Breast epithelium (tissue), 4 donors: ENCODE measurements at regions not wholly inside any gene's neighbourhood (a gene's known extent, or its start where the extent isn't known, plus 50 kb on each side); places are given as distances from the start of the nearest gene placed in this dataset.

Source experiments
- DNase-seq, 2 donors: peaks; one replicate each; pipeline ENCODE4 v3.0.0-alpha.2; 2019; ENCODE audit warnings: low spot score in 2 of 2
- H3K27ac ChIP-seq, 2 donors: fragments of 200-600 bp; sonication (generic) in 1 of 2; one replicate each; pipeline ENCODE4 v1.5.1; 2016 to 2019; ENCODE audit warnings: mild to moderate bottlenecking in 1 of 2
- H3K27me3 ChIP-seq, 2 donors: fragments of 200-600 bp; sonication (generic) in 1 of 2; one replicate each; pipeline versions ENCODE4 v1.5.1 to v1.6.0; 2017 to 2019; ENCODE audit warnings: control low read depth in 1 of 2, mild to moderate bottlenecking in 1 of 2
- H3K36me3 ChIP-seq: fragments of 200-600 bp; one replicate; pipeline ENCODE4 v1.5.1; 2019
- H3K4me1 ChIP-seq, 2 donors: fragments of 200-600 bp; sonication (generic); one replicate each; pipeline ENCODE4 v1.5.1; 2016 to 2019; ENCODE audit warnings: control low read depth in 1 of 2
- H3K4me3 ChIP-seq, 3 donors: fragments of 200-600 bp; sonication (generic); 1 replicate in 2 of 3; 2 replicates in 1 of 3; pipeline ENCODE4 v1.5.1; 2016 to 2019; ENCODE audit warnings: mild to moderate bottlenecking in 3 of 3, moderate library complexity in 2 of 3
- H3K9me3 ChIP-seq, 2 donors: fragments of 200-600 bp; sonication (generic) in 1 of 2; one replicate each; pipeline ENCODE4 v1.5.1; 2016 to 2019; ENCODE audit warnings: control low read depth in 1 of 2
- POLR2A ChIP-seq: fragments of 450-650 bp; IDR thresholded peaks from one replicate; pipeline ENCODE4 v1.6.1; 2016; ENCODE audit warnings: antibody characterized with exemption, mild to moderate bottlenecking, moderate library complexity
- POLR2AphosphoS5 ChIP-seq, 3 donors: sonication (generic); formaldehyde crosslinking; IDR thresholded peaks; one replicate each; pipeline ENCODE4 v1.6.1; 2017; ENCODE audit warnings: antibody characterized with exemption in 3 of 3
- intact Hi-C: fragments of 100-400 bp; cut with DNase I; formaldehyde crosslinking; loops from one replicate; pipeline ENCODE4 v1.15.1; 2023; ENCODE audit warnings: low total_unique reads
- TF ChIP-seq, protein P1 (sequence below), 3 donors: fragments of 450-650 bp; IDR thresholded peaks; one replicate each; pipeline ENCODE4 v1.5.1; 2016 to 2017; ENCODE audit warnings: antibody characterized with exemption in 3 of 3, mild to moderate bottlenecking in 3 of 3, moderate library complexity in 3 of 3

DNA sequence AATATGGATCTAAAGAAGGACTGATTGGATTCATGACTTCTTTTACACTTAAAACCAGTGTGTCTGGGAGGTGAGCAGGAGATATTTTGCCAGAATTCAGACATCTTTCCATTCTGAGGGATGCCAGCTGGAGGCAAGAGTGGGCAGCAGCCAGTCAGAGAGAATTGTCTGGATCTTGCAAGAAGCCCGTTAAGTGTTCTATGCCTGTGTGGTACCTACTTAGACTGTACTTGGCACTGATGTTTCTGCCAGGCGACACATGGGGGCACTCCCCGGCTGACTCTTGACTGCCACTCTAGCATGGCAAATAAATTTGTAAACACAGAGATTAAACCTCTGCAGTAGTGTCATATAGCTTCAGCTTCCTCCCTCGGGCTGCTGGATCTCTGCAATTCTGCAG lies 247.7 kb downstream of the UTP18 start:
- H3K9me3 ChIP-seq = no peaks in the 10 kb centered on the region
- no peak overlapping the region for H3K4me3 ChIP-seq
- intact Hi-C loops = no loop called here
- H3K36me3 ChIP-seq = no peaks in the 10 kb centered on the region
- TF ChIP-seq, protein P1, sequence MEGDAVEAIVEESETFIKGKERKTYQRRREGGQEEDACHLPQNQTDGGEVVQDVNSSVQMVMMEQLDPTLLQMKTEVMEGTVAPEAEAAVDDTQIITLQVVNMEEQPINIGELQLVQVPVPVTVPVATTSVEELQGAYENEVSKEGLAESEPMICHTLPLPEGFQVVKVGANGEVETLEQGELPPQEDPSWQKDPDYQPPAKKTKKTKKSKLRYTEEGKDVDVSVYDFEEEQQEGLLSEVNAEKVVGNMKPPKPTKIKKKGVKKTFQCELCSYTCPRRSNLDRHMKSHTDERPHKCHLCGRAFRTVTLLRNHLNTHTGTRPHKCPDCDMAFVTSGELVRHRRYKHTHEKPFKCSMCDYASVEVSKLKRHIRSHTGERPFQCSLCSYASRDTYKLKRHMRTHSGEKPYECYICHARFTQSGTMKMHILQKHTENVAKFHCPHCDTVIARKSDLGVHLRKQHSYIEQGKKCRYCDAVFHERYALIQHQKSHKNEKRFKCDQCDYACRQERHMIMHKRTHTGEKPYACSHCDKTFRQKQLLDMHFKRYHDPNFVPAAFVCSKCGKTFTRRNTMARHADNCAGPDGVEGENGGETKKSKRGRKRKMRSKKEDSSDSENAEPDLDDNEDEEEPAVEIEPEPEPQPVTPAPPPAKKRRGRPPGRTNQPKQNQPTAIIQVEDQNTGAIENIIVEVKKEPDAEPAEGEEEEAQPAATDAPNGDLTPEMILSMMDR (IDR thresholded peaks at IDR 0.05) = no peak
- TF ChIP-seq POLR2A = no peak
- no peak for TF ChIP-seq POLR2AphosphoS5 (IDR thresholded peaks at IDR 0.05)
- DNase-seq = no peak
- no peaks in the 10 kb centered on the region for H3K4me1 ChIP-seq
- H3K27ac ChIP-seq = no peak overlapping the region
- H3K27me3 ChIP-seq = no peaks in the 10 kb centered on the region

DNA sequence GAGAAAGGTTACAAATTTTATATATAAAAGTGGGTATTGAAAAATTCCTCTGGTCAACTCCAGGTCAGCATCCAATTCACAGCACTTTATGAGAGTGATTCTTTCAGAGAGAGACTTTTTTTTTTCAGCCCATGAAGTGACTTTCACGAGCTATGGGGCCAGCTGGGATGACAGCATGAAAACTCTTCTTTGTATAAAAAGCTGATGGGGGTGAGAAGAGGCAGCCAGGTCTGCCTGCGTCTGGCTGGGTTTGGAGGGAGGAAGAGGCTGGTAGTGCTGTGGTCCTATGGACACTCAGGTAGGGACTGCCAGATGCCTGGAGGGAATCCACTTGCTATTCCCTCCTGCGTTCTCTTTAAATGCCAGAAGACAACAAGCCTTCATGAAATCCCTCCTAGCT lies 250.6 kb downstream of the UTP18 start:
- H3K36me3 ChIP-seq = no peaks in the 10 kb centered on the region
- H3K4me3 ChIP-seq = no peak overlapping the region
- H3K27me3 ChIP-seq = no peaks in the 10 kb centered on the region
- no peak for DNase-seq
- H3K4me1 ChIP-seq = no peaks in the 10 kb centered on the region
- H3K27ac ChIP-seq = no peak overlapping the region
- TF ChIP-seq POLR2A (no peak), POLR2AphosphoS5 (IDR thresholded peaks at IDR 0.05) (no peak)
- TF ChIP-seq, protein P1 (IDR thresholded peaks at IDR 0.05) = no peak
- H3K9me3 ChIP-seq = no peaks in the 10 kb centered on the region
- intact Hi-C loops = no loop called here

DNA sequence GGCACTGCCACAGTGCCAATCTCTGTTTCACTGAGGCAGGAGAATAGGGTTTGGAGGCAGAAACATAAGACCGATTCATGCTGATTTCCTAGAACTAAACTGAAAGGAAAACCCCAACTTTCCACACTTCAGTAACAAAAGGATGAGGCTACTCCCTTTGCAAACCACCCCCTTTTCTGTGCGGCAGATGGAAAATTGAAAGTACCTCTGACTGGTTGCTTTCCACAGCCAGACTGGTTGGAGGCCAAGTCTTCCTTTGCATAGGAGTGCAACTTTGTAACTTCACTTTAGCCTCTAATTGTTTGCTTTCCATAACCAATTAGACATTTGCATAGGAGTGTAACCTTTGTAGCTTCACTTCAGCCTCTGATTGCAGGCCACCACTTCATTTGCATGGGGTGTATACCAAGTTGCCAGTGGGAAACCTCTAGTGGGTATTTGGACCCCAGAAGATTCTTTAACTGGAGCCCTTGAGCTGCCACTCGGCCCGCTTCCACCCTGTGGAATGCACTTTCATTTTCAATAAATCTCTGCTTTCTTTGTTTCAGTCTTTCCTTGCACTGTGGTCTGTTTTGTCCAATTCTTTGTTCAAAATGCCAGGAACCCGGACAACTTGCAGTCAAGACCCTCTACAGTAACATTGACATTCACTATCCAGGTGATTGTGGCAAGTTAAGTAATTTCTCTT lies 252.0 kb downstream of the UTP18 start:
- Histone ChIP-seq H3K4me1 (no peaks in the 10 kb centered on the region), H3K4me3 (no peak overlapping the region), H3K36me3 (no peaks in the 10 kb centered on the region), H3K27ac (no peak overlapping the region), H3K9me3 (no peaks in the 10 kb centered on the region), H3K27me3 (no peaks in the 10 kb centered on the region)
- no peak for TF ChIP-seq POLR2AphosphoS5 (IDR thresholded peaks at IDR 0.05)
- DNase-seq = no peak
- intact Hi-C loops = no loop called here

DNA sequence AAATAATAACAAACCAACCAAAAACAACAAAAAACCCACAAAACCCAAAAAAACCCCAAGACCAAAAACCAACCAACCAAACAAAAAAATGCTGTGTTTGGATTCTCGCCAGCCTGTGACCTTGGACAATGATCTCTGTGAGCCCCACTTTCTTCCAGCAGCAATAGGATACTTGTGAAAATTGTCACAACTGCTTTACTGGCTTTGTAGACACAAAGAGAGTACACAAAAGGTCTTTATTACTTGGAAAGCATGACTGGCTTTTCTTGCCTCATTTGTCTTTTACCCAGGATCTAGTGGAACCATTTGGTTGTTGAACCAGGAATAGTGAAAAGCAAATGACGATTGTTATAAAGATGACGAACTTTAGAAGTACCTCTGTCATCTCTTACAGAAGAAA lies 256.6 kb downstream of the UTP18 start:
- H3K36me3 ChIP-seq = no peaks in the 10 kb centered on the region
- TF ChIP-seq POLR2AphosphoS5 (IDR thresholded peaks at IDR 0.05) (no peak), POLR2A (no peak)
- intact Hi-C loops = no loop called here

DNA sequence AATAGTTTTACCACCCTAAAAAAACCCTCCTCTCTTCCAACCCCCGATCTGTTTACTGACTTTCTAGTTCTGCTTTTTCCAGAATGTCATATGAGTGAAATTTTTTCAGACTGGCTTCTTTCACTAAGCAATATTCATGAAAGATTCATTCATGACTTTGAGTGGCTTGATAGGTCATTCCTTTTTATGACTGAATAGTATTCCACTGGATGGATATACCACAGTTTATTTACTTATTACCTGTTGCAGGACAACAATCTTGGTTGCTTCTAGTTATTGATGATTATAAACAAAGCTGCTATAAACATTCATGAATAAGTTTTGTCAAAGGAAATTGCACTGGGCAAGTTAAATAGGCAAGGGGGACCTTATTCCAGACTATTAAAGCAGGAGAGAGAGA lies 264.2 kb downstream of the UTP18 start:
- TF ChIP-seq, protein P1 (IDR thresholded peaks at IDR 0.05) = no peak
- TF ChIP-seq POLR2AphosphoS5 (IDR thresholded peaks at IDR 0.05) = no peak
- no peak for TF ChIP-seq POLR2A
- H3K27ac ChIP-seq = no peak overlapping the region
- no peaks in the 10 kb centered on the region for H3K9me3 ChIP-seq
- no peaks in the 10 kb centered on the region for H3K36me3 ChIP-seq
- H3K27me3 ChIP-seq = no peaks in the 10 kb centered on the region
- DNase-seq = no peak
- H3K4me1 ChIP-seq = no peaks in the 10 kb centered on the region
- intact Hi-C loops = no loop called here
- H3K4me3 ChIP-seq = no peak overlapping the region

More for the DNA sequence above, 256.6 kb downstream of the UTP18 start:
- H3K27me3 ChIP-seq = no peaks in the 10 kb centered on the region
- H3K9me3 ChIP-seq = no peaks in the 10 kb centered on the region
- no peaks in the 10 kb centered on the region for H3K4me1 ChIP-seq
- no peak overlapping the region for H3K27ac ChIP-seq
- no peak for DNase-seq
- no peak overlapping the region for H3K4me3 ChIP-seq

DNA sequence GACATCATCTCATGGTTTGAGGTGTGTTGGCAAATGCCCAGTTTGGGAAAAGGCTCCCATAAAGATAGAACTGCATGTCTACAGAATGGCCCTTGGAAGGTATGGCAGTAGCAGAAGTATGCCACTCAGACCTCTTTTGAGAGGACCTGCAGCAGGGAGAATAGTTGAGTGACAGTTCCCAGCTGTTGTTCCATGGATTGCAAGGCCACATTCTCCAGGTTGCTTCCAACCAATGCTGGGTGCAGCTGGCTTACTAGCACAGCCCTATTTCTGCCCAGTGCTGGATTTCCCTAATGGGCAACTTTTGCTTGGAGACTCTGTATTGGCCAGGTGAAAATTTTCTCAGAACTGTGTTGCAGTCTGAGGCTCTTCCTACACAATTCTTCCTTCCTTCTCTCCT lies 266.2 kb downstream of the UTP18 start:
- intact Hi-C loops = no loop called here
- no peaks in the 10 kb centered on the region for H3K36me3 ChIP-seq
- no peaks in the 10 kb centered on the region for H3K4me1 ChIP-seq
- no peak for DNase-seq
- no peaks in the 10 kb centered on the region for H3K9me3 ChIP-seq
- TF ChIP-seq POLR2AphosphoS5 (IDR thresholded peaks at IDR 0.05) = no peak
- TF ChIP-seq POLR2A = no peak
- TF ChIP-seq, protein P1 (IDR thresholded peaks at IDR 0.05) = no peak
- H3K27ac ChIP-seq = no peak overlapping the region
- H3K4me3 ChIP-seq = no peak overlapping the region
- H3K27me3 ChIP-seq = no peaks in the 10 kb centered on the region
